Ishikawa (cell line): ENCODE measurements at regions not wholly inside any gene's neighbourhood (a gene's known extent, or its start where the extent isn't known, plus 50 kb on each side); places are given as distances from the start of the nearest gene placed in this dataset.

Experiments used
- EP300 ChIP-seq: IDR thresholded peaks from 2 replicates; pipeline ENCODE4 v1.6.1; 2012; ENCODE audit warnings: borderline replicate concordance
- FOXM1 ChIP-seq: IDR thresholded peaks from 2 replicates; pipeline ENCODE4 v1.6.1; 2012; ENCODE audit warnings: low read depth, borderline replicate concordance
- NFIC ChIP-seq: IDR thresholded peaks from 2 replicates; pipeline ENCODE4 v1.6.1; 2012
- TAF1 ChIP-seq: IDR thresholded peaks from 2 replicates; pipeline ENCODE4 v1.6.1; 2012; ENCODE audit warnings: low read depth, mild to moderate bottlenecking
- TEAD4 ChIP-seq: IDR thresholded peaks from 2 replicates; pipeline ENCODE4 v1.6.1; 2012

- TF ChIP-seq EP300: no peak
- TF ChIP-seq TAF1: no peak
- TF ChIP-seq NFIC: no peak
- TF ChIP-seq TEAD4: no peak
- TF ChIP-seq FOXM1: no peak
These were observed 261.9 kb downstream of the FOXA2 start for GRCh38 chr20:22322513-22322912.
